ENCODE measurements at regions not wholly inside any gene's neighbourhood (a gene's known extent, or its start where the extent isn't known, plus 50 kb on each side); places are given as distances from the start of the nearest gene placed in this dataset.

DNA sequence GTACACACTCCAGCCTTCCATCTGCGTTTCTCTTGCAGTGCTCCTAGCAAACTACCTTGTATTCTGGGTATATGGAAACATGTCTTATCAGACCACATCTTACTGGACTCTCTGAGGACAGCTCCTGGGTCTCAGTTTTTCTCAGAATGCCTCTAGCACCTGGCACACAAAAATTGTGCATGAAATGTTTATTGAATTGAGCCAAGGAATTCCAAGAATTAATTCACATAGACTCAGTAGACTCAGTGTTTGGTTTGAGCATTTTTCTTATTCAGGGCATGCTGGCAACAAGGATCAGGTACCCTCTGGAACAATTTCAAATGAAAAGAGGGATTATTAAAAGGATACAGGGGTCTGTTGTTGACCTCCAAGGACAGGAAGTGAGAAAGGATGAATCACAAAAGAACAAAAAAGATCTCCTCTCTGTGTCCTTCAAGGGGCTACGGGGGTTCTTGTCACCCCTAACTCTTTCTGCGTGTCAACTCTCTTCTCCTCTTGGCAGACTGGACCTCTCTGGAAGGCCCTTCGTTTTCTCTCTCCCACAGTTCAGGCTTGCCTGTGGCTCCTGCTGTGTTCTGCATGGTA lies 270.0 kb upstream of the HES1 start (continued):
- TF ChIP-seq RBBP5 (IDR thresholded peaks at IDR 0.05; ENCODE audit: borderline replicate concordance, low read depth, low read length) (no peak), TAF1 (IDR thresholded peaks at IDR 0.05; ENCODE audit: low read depth, low read length) (no peak), KDM4A (IDR thresholded peaks at IDR 0.05; ENCODE audit: low read depth, low read length, severe bottlenecking) (no peak), CBX5 (IDR thresholded peaks at IDR 0.05; ENCODE audit: low read depth, low read length) (no peak), HDAC2 (IDR thresholded peaks at IDR 0.05; ENCODE audit: borderline replicate concordance in 1 of 2, low read depth in 2 of 2, low read length in 2 of 2) (no peak), GTF2F1 (IDR thresholded peaks at IDR 0.05; ENCODE audit: borderline replicate concordance, low read depth, low read length) (no peak), BCL11A (IDR thresholded peaks at IDR 0.05; ENCODE audit: low read depth in 2 of 2, low read length in 2 of 2) (no peak)

Measured in H1 (cell line).